CD4-positive, alpha-beta T cell (primary cell): ENCODE measurements at regions not wholly inside any gene's neighbourhood (a gene's known extent, or its start where the extent isn't known, plus 50 kb on each side); places are given as distances from the start of the nearest gene placed in this dataset.

Experiments
- ATAC-seq: fragments of 200-7000 bp; cut with Tn5 transposase; one replicate; pipeline ENCODE4 v1.10.0; 2022; ENCODE audit warnings: mild to moderate bottlenecking; ENCODE audit not compliant: poor library complexity
- CTCF ChIA-PET: fragments of 350-600 bp; sonication (Branson Sonifier 250); formaldehyde crosslinking; loops from one replicate; lab custom pipeline; 2021; ENCODE audit warnings: antibody characterized with exemption, inconsistent platforms; lab: Charles Lee
- POLR2A ChIA-PET: fragments of 350-600 bp; sonication (Branson Sonifier 250); formaldehyde crosslinking; loops from one replicate; lab custom pipeline; 2021; ENCODE audit warnings: antibody characterized with exemption, inconsistent platforms; lab: Charles Lee
- DNase-seq, 14 experiments: peaks; one replicate each; pipeline ENCODE4 v3.0.0-alpha.2; 2013 to 2020; ENCODE audit warnings: mixed read lengths in 2 of 14
- H3K27ac ChIP-seq, 2 donors: one replicate each; pipeline versions ENCODE4 v1.5.1 to v1.7.0; 2013; ENCODE audit warnings: low read length in 2 of 2, low read depth in 1 of 2, mild to moderate bottlenecking in 1 of 2
- H3K27me3 ChIP-seq, 2 experiments: 1 replicate in 1 of 2; 2 replicates in 1 of 2; pipeline versions ENCODE4 v1.6.1 to v1.7.0; 2013; ENCODE audit warnings: low read length in 2 of 2, control low read depth in 1 of 2, mild to moderate bottlenecking in 1 of 2, moderate library complexity in 1 of 2; ENCODE audit not compliant: insufficient read depth in 2 of 2, control insufficient read depth in 1 of 2
- H3K36me3 ChIP-seq: one replicate; pipeline ENCODE4 v1.6.1; 2013; ENCODE audit warnings: low read length, control low read depth; ENCODE audit not compliant: insufficient read depth
- H3K4me1 ChIP-seq: one replicate; pipeline ENCODE4 v1.6.1; 2013; ENCODE audit warnings: low read length, control low read depth; ENCODE audit not compliant: insufficient read depth
- H3K4me3 ChIP-seq: one replicate; pipeline ENCODE4 v1.5.1; 2013; ENCODE audit warnings: mild to moderate bottlenecking, low read length, moderate library complexity
- H3K9me3 ChIP-seq, 2 experiments: 1 replicate in 1 of 2; 2 replicates in 1 of 2; pipeline versions ENCODE4 v1.6.1 to v1.7.0; 2013; ENCODE audit warnings: low read length in 2 of 2, mild to moderate bottlenecking in 2 of 2, control low read depth in 1 of 2, moderate library complexity in 1 of 2; ENCODE audit not compliant: control insufficient read depth in 1 of 2, insufficient read depth in 1 of 2
- H3K27ac Mint-ChIP-seq: one replicate; pipeline ENCODE4 v1.8.0; 2020; ENCODE audit warnings: mixed read lengths
- H3K27me3 Mint-ChIP-seq: one replicate; pipeline ENCODE4 v1.8.0; 2021; ENCODE audit warnings: mixed read lengths
- H3K36me3 Mint-ChIP-seq: one replicate; pipeline ENCODE4 v1.8.0; 2021; ENCODE audit warnings: low read depth, mixed read lengths
- H3K4me1 Mint-ChIP-seq: one replicate; pipeline ENCODE4 v1.8.0; 2021; ENCODE audit warnings: low read depth, mixed read lengths
- H3K4me3 Mint-ChIP-seq: one replicate; pipeline ENCODE4 v1.8.0; 2020; ENCODE audit warnings: mild to moderate bottlenecking, mixed read lengths
- H3K9me3 Mint-ChIP-seq: one replicate; pipeline ENCODE4 v1.8.0; 2020; ENCODE audit warnings: mixed read lengths
- intact Hi-C, 2 experiments: fragments of 100-400 bp; cut with DNase I in 1 of 2; cut with micrococcal nuclease in 1 of 2; formaldehyde crosslinking; loops; one replicate each; pipeline versions ENCODE4 v1.15.1 to v1.9.0; 2023 to 2025; cut with DNase I, micrococcal nuclease
- TF ChIP-seq, protein P1 (sequence below): fragments of 200-600 bp; IDR thresholded peaks from one replicate; pipeline ENCODE4 v1.8.0; 2022; ENCODE audit warnings: antibody characterized with exemption, mild to moderate bottlenecking

DNA sequence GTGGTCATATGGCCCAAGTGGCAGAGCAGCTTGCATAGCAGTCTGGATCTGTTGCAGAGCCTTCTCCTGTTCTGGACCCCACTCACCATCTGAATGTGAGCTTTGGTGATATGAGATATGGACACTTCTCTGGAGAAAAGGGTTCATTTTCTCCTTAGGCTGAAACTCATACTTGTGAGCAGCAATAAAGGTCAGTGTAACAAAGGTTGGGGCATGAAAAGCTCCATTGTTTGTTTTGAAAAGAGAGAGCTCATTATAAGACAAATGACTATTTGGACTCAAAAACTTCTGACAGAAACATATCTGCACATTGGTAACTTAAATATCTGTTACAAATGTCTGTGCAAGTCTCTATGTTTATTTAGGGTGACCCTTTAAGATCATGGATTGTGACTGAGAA, 517.3 kb downstream of the MFSD1 start:
- TF ChIP-seq, protein P1, sequence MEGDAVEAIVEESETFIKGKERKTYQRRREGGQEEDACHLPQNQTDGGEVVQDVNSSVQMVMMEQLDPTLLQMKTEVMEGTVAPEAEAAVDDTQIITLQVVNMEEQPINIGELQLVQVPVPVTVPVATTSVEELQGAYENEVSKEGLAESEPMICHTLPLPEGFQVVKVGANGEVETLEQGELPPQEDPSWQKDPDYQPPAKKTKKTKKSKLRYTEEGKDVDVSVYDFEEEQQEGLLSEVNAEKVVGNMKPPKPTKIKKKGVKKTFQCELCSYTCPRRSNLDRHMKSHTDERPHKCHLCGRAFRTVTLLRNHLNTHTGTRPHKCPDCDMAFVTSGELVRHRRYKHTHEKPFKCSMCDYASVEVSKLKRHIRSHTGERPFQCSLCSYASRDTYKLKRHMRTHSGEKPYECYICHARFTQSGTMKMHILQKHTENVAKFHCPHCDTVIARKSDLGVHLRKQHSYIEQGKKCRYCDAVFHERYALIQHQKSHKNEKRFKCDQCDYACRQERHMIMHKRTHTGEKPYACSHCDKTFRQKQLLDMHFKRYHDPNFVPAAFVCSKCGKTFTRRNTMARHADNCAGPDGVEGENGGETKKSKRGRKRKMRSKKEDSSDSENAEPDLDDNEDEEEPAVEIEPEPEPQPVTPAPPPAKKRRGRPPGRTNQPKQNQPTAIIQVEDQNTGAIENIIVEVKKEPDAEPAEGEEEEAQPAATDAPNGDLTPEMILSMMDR, result no peak
- no peaks in the 10 kb centered on the region for H3K36me3 Mint-ChIP-seq
- no peak overlapping the region for H3K4me3 Mint-ChIP-seq
- no peaks in the 10 kb centered on the region for H3K9me3 Mint-ChIP-seq
- Histone ChIP-seq H3K36me3 (no peaks in the 10 kb centered on the region), H3K4me1 (no peaks in the 10 kb centered on the region), H3K27ac (no peak overlapping the region), H3K4me3 (no peak overlapping the region), H3K27me3 (no peaks in the 10 kb centered on the region), H3K9me3 (peaks cover 0 to 3% of the 10 kb centered on the region in 2 experiments)
- CTCF ChIA-PET, result no interaction called here
- ATAC-seq, result no peak
- no peak for DNase-seq
- no peak overlapping the region for H3K27ac Mint-ChIP-seq
- intact Hi-C loops, result no loop called here
- POLR2A ChIA-PET, result no interaction called here
- H3K27me3 Mint-ChIP-seq, result no peaks in the 10 kb centered on the region
- H3K4me1 Mint-ChIP-seq, result no peaks in the 10 kb centered on the region

DNA sequence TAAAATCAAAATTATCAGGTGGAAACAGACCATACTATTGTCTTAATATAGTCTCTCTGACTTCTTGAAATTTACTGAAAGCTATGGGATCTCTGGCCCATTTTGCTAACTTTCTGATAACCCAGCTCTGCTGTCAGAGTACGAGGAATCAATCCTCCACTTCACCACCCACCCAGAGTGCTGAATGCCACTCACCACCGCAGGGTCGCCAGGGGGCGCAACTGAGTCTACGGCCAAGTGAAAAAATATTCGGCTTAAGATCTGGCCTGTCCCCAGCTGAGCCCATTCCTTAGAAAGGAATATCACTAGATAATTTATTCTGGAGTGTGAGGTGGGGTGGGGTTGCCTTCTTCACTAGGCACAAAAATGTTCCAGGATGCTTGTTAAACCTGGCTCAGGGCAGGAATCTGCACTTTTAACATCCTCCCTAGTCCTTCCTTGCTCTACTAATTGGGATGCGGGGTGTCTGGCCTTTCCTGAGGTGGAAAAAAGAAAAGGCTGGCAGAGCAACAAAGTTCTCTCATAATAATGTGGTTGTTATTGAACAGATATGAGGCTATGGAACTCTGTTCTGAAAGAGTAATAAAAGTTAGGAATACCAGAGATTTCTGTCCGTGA, 520.6 kb downstream of the MFSD1 start:
- Histone ChIP-seq H3K36me3 (no peaks in the 10 kb centered on the region), H3K4me1 (no peaks in the 10 kb centered on the region), H3K4me3 (no peak overlapping the region), H3K9me3 (no peaks in the 10 kb centered on the region), H3K27me3 (no peaks in the 10 kb centered on the region), H3K27ac (no peak overlapping the region)
- Mint-ChIP-seq H3K4me3 (no peak overlapping the region), H3K27me3 (no peaks in the 10 kb centered on the region), H3K9me3 (peaks cover 2% of the 10 kb centered on the region), H3K4me1 (no peaks in the 10 kb centered on the region), H3K36me3 (no peaks in the 10 kb centered on the region), H3K27ac (no peak overlapping the region)
- intact Hi-C loops, result no loop called here
- CTCF ChIA-PET, result no interaction called here
- TF ChIP-seq, protein P1, result no peak
- POLR2A ChIA-PET, result no interaction called here
- DNase-seq (peak in 1 of 14 experiments; percentile 6), ATAC-seq (no peak)

DNA sequence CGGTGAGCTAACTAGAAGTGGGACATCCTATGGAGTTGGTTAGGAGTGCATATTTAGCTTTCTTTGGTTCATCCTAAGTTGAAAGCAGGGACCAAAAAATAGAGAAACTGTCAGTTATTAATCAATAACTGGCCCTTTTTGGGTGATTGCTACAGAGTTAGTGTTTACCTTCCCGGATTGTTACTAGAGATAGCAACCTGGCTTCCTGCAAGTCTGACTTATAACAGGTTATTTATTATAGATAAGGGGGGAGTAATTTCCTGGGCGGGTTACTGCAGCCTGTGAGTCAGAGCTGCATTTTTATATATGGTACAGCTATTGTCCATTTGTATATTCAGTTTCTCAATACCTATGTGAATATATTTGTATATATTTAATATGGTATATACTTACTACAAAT, 522.0 kb downstream of the MFSD1 start:
- intact Hi-C loops, result no loop called here
- ChIA-PET CTCF (no interaction called here), POLR2A (no interaction called here)
- H3K4me3 Mint-ChIP-seq, result no peak overlapping the region
- no peaks in the 10 kb centered on the region for H3K4me1 ChIP-seq
- peaks cover 2% of the 10 kb centered on the region for H3K9me3 Mint-ChIP-seq
- H3K36me3 ChIP-seq, result no peaks in the 10 kb centered on the region
- no peaks in the 10 kb centered on the region for H3K4me1 Mint-ChIP-seq
- H3K27me3 ChIP-seq, result no peaks in the 10 kb centered on the region
- DNase-seq (no peak), ATAC-seq (no peak)
- H3K27me3 Mint-ChIP-seq, result no peaks in the 10 kb centered on the region
- H3K9me3 ChIP-seq, result no peaks in the 10 kb centered on the region
- TF ChIP-seq, protein P1, result no peak
- H3K4me3 ChIP-seq, result no peak overlapping the region
- no peak overlapping the region for H3K27ac Mint-ChIP-seq
- no peaks in the 10 kb centered on the region for H3K36me3 Mint-ChIP-seq
- no peak overlapping the region for H3K27ac ChIP-seq
